ENCODE measurements at regions not wholly inside any gene's neighbourhood (a gene's known extent, or its start where the extent isn't known, plus 50 kb on each side); places are given as distances from the start of the nearest gene placed in this dataset.

DNA sequence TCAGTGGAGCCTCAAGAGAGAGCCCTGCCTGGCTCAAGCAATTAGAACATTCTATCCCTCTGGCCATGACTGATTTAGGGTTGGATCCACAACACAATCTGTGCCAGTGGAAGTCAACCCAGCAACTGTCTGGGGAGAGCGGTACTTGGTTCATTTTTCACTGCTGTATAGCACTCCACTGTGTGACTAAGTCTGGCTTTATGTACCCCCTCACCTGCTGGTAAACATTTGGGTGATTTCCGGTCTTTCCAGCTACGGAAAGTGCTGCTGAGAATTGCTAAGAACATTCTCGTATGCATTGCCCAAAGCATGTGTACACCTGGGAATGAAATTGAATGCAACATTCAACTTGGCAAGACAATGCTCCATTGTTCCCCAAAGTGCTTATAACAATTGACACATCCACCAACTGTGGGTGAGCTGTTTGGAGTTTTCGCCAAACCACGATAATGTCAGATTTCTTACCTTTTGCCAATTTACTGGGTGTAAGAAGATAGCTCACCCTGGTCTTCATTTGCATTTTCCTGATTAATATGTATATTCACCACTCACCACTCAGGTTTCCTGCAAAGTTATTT, 63.5 kb upstream of the MED9 start:
- TF ChIP-seq, protein P1, sequence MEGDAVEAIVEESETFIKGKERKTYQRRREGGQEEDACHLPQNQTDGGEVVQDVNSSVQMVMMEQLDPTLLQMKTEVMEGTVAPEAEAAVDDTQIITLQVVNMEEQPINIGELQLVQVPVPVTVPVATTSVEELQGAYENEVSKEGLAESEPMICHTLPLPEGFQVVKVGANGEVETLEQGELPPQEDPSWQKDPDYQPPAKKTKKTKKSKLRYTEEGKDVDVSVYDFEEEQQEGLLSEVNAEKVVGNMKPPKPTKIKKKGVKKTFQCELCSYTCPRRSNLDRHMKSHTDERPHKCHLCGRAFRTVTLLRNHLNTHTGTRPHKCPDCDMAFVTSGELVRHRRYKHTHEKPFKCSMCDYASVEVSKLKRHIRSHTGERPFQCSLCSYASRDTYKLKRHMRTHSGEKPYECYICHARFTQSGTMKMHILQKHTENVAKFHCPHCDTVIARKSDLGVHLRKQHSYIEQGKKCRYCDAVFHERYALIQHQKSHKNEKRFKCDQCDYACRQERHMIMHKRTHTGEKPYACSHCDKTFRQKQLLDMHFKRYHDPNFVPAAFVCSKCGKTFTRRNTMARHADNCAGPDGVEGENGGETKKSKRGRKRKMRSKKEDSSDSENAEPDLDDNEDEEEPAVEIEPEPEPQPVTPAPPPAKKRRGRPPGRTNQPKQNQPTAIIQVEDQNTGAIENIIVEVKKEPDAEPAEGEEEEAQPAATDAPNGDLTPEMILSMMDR (IDR thresholded peaks at IDR 0.05) = no peak
- DNase-seq = no peak
- no peak overlapping the region for H3K4me3 Mint-ChIP-seq
- Histone ChIP-seq H4K20me1 (ENCODE audit: insufficient read depth, low read length) (no peaks in the 10 kb centered on the region), H3K79me2 (ENCODE audit: insufficient read depth, low read length) (no peaks in the 10 kb centered on the region), H3K9ac (ENCODE audit: insufficient read depth, low read length, poor library complexity, severe bottlenecking) (no peak overlapping the region), H3K4me2 (replicated peaks; ENCODE audit: extremely low read depth, low read length, poor library complexity, severe bottlenecking) (no peak overlapping the region), H2AFZ (ENCODE audit: insufficient read depth, low read depth, low read length, poor library complexity, severe bottlenecking) (no peak overlapping the region), H3K36me3 (replicated peaks in 1 of 2; ENCODE audit: control insufficient read depth in 1 of 2, insufficient read depth in 2 of 2, low read length in 2 of 2) (no peaks in the 10 kb centered on the region), H3K4me1 (ENCODE audit: control insufficient read depth in 1 of 2, insufficient read depth in 2 of 2, low read length in 2 of 2) (peaks cover 26% of the 10 kb centered on the region in 2 donors), H3K27ac (ENCODE audit: low read depth in 1 of 2, low read length in 2 of 2) (no peak overlapping the region), H3K9me3 (replicated peaks in 1 of 2; ENCODE audit: control insufficient read depth in 1 of 2, insufficient read depth in 1 of 2, low read length in 2 of 2) (peaks cover 0 to 8% of the 10 kb centered on the region in 2 donors), H3K4me3 (replicated peaks in 1 of 3; ENCODE audit: low read depth in 2 of 3, low read length in 3 of 3) (no peak overlapping the region), H3K27me3 (ENCODE audit: control insufficient read depth in 2 of 2, insufficient read depth in 2 of 2, low read length in 2 of 2) (no peaks in the 10 kb centered on the region)
- no peaks in the 10 kb centered on the region for H3K36me3 Mint-ChIP-seq
- H3K27ac Mint-ChIP-seq = no peak overlapping the region
- H3K9me3 Mint-ChIP-seq = peaks cover 0 to 17% (median 8%) of the 10 kb centered on the region in 7 donors
- WGBS (ENCODE audit: insufficient coverage) = 100% methylated on average over 3 of the region's 6 CpGs
- intact Hi-C loops (cut with micrococcal nuclease) = no loop called here
- peaks cover 1 to 4% (median 4%) of the 10 kb centered on the region in 3 donors for H3K27me3 Mint-ChIP-seq (ENCODE audit: low read depth in 3 of 3)
- H3K4me1 Mint-ChIP-seq = peaks cover 34% of the 10 kb centered on the region

DNA sequence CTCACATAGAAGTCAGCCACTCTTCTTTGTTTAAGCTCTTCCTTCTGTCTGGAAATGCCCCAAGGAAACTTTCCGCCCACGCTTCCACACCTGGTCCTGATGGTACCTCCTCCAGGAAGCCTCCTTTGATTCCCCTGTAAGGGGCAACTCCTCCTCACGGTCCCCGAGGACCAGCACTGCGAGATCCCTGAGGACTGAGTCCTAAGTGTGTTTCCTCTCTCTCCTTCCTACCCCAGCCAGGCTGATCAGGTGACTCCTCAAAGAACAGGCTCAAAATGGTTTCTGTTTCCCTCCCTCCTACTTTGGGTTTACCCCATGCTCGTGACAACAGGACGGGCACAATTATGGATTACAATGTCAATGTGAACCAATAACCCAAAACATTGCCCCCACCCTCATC, 63.0 kb upstream of the MED9 start:
- peak overlapping the region; percentile 23 for H2AFZ ChIP-seq (ENCODE audit: insufficient read depth, low read depth, low read length, poor library complexity, severe bottlenecking)
- Mint-ChIP-seq H3K27ac (no peak overlapping the region), H3K36me3 (no peaks in the 10 kb centered on the region), H3K9me3 (peaks cover 0 to 17% (median 8%) of the 10 kb centered on the region in 7 donors), H3K4me3 (peak overlapping the region in 1 of 2 donors; percentile 9), H3K27me3 (ENCODE audit: low read depth in 3 of 3) (peaks cover 3 to 4% (median 4%) of the 10 kb centered on the region in 3 donors), H3K4me1 (peaks cover 29% of the 10 kb centered on the region)
- intact Hi-C loops (cut with micrococcal nuclease) = no loop called here
- H3K36me3 ChIP-seq (replicated peaks in 1 of 2; ENCODE audit: control insufficient read depth in 1 of 2, insufficient read depth in 2 of 2, low read length in 2 of 2) = no peaks in the 10 kb centered on the region
- WGBS (ENCODE audit: insufficient coverage) = 86% methylated on average over 5 of the region's 7 CpGs
- H3K27me3 ChIP-seq (ENCODE audit: control insufficient read depth in 2 of 2, insufficient read depth in 2 of 2, low read length in 2 of 2) = no peaks in the 10 kb centered on the region
- H3K27ac ChIP-seq (ENCODE audit: low read depth in 1 of 2, low read length in 2 of 2) = no peak overlapping the region
- peaks cover 21% of the 10 kb centered on the region in 2 donors for H3K4me1 ChIP-seq (ENCODE audit: control insufficient read depth in 1 of 2, insufficient read depth in 2 of 2, low read length in 2 of 2)
- H3K79me2 ChIP-seq (ENCODE audit: insufficient read depth, low read length) = no peaks in the 10 kb centered on the region
- DNase-seq = no peak
- H3K9ac ChIP-seq (ENCODE audit: insufficient read depth, low read length, poor library complexity, severe bottlenecking) = no peak overlapping the region
- H4K20me1 ChIP-seq (ENCODE audit: insufficient read depth, low read length) = no peaks in the 10 kb centered on the region
- H3K4me3 ChIP-seq (replicated peaks in 1 of 3; ENCODE audit: low read depth in 2 of 3, low read length in 3 of 3) = no peak overlapping the region
- TF ChIP-seq, protein P1 (IDR thresholded peaks at IDR 0.05) = no peak
- H3K4me2 ChIP-seq (replicated peaks; ENCODE audit: extremely low read depth, low read length, poor library complexity, severe bottlenecking) = no peak overlapping the region
- peaks cover 0 to 8% of the 10 kb centered on the region in 2 donors for H3K9me3 ChIP-seq (replicated peaks in 1 of 2; ENCODE audit: control insufficient read depth in 1 of 2, insufficient read depth in 1 of 2, low read length in 2 of 2)

Measured in CD14-positive monocyte (primary cell).